ENCODE measurements at regions not wholly inside any gene's neighbourhood (a gene's known extent, or its start where the extent isn't known, plus 50 kb on each side); places are given as distances from the start of the nearest gene placed in this dataset.

DNA sequence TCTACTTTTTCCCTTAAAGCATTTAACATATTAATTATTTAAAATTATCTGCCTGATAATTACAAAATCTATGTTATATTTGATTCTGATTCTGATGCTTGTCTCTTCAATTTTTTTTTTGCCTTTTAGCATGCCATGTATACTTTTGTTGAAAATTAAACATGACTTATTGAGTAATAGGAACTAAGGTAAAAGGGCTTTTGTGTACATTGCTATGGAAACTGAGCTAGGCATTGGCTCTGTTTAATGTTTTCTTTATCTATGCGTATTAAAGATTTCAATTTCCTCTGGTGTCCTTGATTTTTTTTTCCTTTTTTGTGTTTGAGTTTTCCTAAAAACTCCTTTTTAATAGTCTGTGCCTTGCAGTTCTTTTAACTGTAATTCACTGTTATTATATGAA lies 805.2 kb downstream of the DHX35 start:
- TF ChIP-seq, protein P1, sequence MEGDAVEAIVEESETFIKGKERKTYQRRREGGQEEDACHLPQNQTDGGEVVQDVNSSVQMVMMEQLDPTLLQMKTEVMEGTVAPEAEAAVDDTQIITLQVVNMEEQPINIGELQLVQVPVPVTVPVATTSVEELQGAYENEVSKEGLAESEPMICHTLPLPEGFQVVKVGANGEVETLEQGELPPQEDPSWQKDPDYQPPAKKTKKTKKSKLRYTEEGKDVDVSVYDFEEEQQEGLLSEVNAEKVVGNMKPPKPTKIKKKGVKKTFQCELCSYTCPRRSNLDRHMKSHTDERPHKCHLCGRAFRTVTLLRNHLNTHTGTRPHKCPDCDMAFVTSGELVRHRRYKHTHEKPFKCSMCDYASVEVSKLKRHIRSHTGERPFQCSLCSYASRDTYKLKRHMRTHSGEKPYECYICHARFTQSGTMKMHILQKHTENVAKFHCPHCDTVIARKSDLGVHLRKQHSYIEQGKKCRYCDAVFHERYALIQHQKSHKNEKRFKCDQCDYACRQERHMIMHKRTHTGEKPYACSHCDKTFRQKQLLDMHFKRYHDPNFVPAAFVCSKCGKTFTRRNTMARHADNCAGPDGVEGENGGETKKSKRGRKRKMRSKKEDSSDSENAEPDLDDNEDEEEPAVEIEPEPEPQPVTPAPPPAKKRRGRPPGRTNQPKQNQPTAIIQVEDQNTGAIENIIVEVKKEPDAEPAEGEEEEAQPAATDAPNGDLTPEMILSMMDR (IDR thresholded peaks at IDR 0.05), result no peak
- no peak for TF ChIP-seq POLR2A (IDR thresholded peaks at IDR 0.05)
